ENCODE measurements at regions not wholly inside any gene's neighbourhood (a gene's known extent, or its start where the extent isn't known, plus 50 kb on each side); places are given as distances from the start of the nearest gene placed in this dataset.

DNA sequence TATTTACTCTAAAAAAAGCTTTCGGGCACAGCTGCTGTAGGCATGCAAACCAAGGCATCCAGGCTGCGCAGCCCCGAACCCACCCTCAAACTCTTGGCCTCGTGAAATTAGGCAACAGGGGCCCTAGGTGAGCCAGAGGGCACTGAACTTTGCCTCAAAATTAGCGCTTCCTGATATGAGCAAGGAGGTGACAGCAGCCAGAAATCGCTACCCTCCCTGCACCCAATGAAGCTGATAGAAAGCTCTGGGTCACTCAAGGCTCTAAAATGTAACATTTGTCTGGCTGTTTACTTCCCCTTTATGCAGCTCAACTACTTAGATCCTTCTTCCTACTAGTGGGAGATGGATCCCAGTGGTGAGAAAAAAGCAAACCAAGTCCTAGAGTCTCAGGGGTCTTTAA lies 61.8 kb downstream of the PITPNM2 start (continued):
- TF ChIP-seq, protein P1, sequence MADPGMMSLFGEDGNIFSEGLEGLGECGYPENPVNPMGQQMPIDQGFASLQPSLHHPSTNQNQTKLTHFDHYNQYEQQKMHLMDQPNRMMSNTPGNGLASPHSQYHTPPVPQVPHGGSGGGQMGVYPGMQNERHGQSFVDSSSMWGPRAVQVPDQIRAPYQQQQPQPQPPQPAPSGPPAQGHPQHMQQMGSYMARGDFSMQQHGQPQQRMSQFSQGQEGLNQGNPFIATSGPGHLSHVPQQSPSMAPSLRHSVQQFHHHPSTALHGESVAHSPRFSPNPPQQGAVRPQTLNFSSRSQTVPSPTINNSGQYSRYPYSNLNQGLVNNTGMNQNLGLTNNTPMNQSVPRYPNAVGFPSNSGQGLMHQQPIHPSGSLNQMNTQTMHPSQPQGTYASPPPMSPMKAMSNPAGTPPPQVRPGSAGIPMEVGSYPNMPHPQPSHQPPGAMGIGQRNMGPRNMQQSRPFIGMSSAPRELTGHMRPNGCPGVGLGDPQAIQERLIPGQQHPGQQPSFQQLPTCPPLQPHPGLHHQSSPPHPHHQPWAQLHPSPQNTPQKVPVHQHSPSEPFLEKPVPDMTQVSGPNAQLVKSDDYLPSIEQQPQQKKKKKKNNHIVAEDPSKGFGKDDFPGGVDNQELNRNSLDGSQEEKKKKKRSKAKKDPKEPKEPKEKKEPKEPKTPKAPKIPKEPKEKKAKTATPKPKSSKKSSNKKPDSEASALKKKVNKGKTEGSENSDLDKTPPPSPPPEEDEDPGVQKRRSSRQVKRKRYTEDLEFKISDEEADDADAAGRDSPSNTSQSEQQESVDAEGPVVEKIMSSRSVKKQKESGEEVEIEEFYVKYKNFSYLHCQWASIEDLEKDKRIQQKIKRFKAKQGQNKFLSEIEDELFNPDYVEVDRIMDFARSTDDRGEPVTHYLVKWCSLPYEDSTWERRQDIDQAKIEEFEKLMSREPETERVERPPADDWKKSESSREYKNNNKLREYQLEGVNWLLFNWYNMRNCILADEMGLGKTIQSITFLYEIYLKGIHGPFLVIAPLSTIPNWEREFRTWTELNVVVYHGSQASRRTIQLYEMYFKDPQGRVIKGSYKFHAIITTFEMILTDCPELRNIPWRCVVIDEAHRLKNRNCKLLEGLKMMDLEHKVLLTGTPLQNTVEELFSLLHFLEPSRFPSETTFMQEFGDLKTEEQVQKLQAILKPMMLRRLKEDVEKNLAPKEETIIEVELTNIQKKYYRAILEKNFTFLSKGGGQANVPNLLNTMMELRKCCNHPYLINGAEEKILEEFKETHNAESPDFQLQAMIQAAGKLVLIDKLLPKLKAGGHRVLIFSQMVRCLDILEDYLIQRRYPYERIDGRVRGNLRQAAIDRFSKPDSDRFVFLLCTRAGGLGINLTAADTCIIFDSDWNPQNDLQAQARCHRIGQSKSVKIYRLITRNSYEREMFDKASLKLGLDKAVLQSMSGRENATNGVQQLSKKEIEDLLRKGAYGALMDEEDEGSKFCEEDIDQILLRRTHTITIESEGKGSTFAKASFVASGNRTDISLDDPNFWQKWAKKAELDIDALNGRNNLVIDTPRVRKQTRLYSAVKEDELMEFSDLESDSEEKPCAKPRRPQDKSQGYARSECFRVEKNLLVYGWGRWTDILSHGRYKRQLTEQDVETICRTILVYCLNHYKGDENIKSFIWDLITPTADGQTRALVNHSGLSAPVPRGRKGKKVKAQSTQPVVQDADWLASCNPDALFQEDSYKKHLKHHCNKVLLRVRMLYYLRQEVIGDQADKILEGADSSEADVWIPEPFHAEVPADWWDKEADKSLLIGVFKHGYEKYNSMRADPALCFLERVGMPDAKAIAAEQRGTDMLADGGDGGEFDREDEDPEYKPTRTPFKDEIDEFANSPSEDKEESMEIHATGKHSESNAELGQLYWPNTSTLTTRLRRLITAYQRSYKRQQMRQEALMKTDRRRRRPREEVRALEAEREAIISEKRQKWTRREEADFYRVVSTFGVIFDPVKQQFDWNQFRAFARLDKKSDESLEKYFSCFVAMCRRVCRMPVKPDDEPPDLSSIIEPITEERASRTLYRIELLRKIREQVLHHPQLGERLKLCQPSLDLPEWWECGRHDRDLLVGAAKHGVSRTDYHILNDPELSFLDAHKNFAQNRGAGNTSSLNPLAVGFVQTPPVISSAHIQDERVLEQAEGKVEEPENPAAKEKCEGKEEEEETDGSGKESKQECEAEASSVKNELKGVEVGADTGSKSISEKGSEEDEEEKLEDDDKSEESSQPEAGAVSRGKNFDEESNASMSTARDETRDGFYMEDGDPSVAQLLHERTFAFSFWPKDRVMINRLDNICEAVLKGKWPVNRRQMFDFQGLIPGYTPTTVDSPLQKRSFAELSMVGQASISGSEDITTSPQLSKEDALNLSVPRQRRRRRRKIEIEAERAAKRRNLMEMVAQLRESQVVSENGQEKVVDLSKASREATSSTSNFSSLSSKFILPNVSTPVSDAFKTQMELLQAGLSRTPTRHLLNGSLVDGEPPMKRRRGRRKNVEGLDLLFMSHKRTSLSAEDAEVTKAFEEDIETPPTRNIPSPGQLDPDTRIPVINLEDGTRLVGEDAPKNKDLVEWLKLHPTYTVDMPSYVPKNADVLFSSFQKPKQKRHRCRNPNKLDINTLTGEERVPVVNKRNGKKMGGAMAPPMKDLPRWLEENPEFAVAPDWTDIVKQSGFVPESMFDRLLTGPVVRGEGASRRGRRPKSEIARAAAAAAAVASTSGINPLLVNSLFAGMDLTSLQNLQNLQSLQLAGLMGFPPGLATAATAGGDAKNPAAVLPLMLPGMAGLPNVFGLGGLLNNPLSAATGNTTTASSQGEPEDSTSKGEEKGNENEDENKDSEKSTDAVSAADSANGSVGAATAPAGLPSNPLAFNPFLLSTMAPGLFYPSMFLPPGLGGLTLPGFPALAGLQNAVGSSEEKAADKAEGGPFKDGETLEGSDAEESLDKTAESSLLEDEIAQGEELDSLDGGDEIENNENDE (IDR thresholded peaks at IDR 0.05; ENCODE audit: insufficient replicate concordance, low read length), result no peak
- TF ChIP-seq CHD1 (IDR thresholded peaks at IDR 0.05; ENCODE audit: low read depth, low read length) (no peak), BACH1 (IDR thresholded peaks at IDR 0.05; ENCODE audit: low read length) (no peak), POU5F1 (IDR thresholded peaks at IDR 0.05; ENCODE audit: low read depth, low read length) (no peak), RBBP5 (IDR thresholded peaks at IDR 0.05; ENCODE audit: borderline replicate concordance, low read depth, low read length) (no peak), KDM5A (IDR thresholded peaks at IDR 0.05; ENCODE audit: low read length) (no peak)
